Right lobe of liver (tissue), 6 donors: ENCODE measurements at regions not wholly inside any gene's neighbourhood (a gene's known extent, or its start where the extent isn't known, plus 50 kb on each side); places are given as distances from the start of the nearest gene placed in this dataset.
A peak's percentile ranks its signal among the peaks of the same experiment; 100 is the strongest.

ENCODE experiments used
- ATAC-seq, 4 donors: fragments of 200-7000 bp; cut with Tn5 transposase; one replicate each; pipeline ENCODE4 v1.9.1; 2020; ENCODE audit warnings: mild to moderate bottlenecking in 4 of 4, moderate library complexity in 4 of 4
- DNase-seq, 3 donors: peaks; one replicate each; pipeline ENCODE4 v3.0.0-alpha.2; 2020
- H3K27ac ChIP-seq, 3 donors: fragments of 200-600 bp; one replicate each; pipeline ENCODE4 v1.8.0; 2022
- H3K27me3 ChIP-seq, 2 donors: fragments of 200-600 bp; one replicate each; pipeline ENCODE4 v1.8.0; 2022
- H3K36me3 ChIP-seq, 4 donors: fragments of 200-600 bp; sonication (generic) in 1 of 4; one replicate each; pipeline versions ENCODE4 v1.5.1 to v1.8.0; 2017 to 2022; ENCODE audit warnings: control low read depth in 1 of 4
- H3K4me1 ChIP-seq, 4 donors: fragments of 200-600 bp; sonication (generic) in 1 of 4; one replicate each; pipeline versions ENCODE4 v1.5.1 to v1.8.0; 2017 to 2022; ENCODE audit warnings: control low read depth in 1 of 4
- H3K4me3 ChIP-seq, 3 donors: fragments of 200-600 bp; one replicate each; pipeline ENCODE4 v1.8.0; 2022
- H3K9me3 ChIP-seq, 4 donors: fragments of 200-600 bp; sonication (generic) in 1 of 4; one replicate each; pipeline versions ENCODE4 v1.5.1 to v1.8.0; 2017 to 2022; ENCODE audit warnings: control low read depth in 1 of 4
- CTCF ChIP-seq, 4 donors: fragments of 200-600 bp in 3 of 4; fragments of 450-650 bp in 1 of 4; IDR thresholded peaks; one replicate each; pipeline versions ENCODE4 v1.5.1 to v1.8.0; 2016 to 2022; ENCODE audit warnings: antibody characterized with exemption in 4 of 4, mild to moderate bottlenecking in 2 of 4
- POLR2A ChIP-seq: fragments of 450-650 bp; IDR thresholded peaks from one replicate; pipeline ENCODE4 v1.6.1; 2017; ENCODE audit warnings: antibody characterized with exemption, mild to moderate bottlenecking
- WGBS: methylation state at CpG from one replicate; pipeline ENCODE4 v1.1.6; 2018; ENCODE audit warnings: low coverage, low lambda C conversion rate; ENCODE audit not compliant: insufficient coverage; ENCODE audit errors: missing lambda C conversion rate; 5-methylcytosine and 5-hydroxymethylcytosine counted together
- intact Hi-C, 2 donors: fragments of 100-400 bp; cut with DNase I; formaldehyde crosslinking; loops; one replicate each; pipeline versions ENCODE4 v1.11.2 to v1.14.1; 2022
- donor health status: DM: no; HTN: yes; CAD: no.
- donor health status: DM: no; HTN: no; CAD: no.
- donor health status: DM: no; HTN: no; CAD: no.
- donor health status: DM: no; HTN: yes; CAD: no.
- donor health status: DM: no; HTN: yes; CAD: no.

GRCh38 chr22:49437356-49437755 is 390.3 kb downstream of the BRD1 start:
- no peak for TF ChIP-seq CTCF (IDR thresholded peaks at IDR 0.05)
- 58% methylated on average over 10 of the region's 17 CpGs for WGBS
- peak in 1 of 3 donors; percentile 16 for DNase-seq

GRCh38 chr22:49436056-49436455 is 391.6 kb downstream of the BRD1 start:
- Histone ChIP-seq H3K4me1 (no peaks in the 10 kb centered on the region), H3K4me3 (no peak overlapping the region), H3K9me3 (no peaks in the 10 kb centered on the region), H3K36me3 (no peaks in the 10 kb centered on the region), H3K27ac (no peak overlapping the region), H3K27me3 (no peaks in the 10 kb centered on the region)
- 53% methylated on average over 11 of the region's 11 CpGs for WGBS
- ATAC-seq: no peak
- peak in 1 of 3 donors; percentile 14 for DNase-seq
- intact Hi-C loops: no loop called here
- TF ChIP-seq POLR2A: no peak
- no peak for TF ChIP-seq CTCF (IDR thresholded peaks at IDR 0.05)

More at GRCh38 chr22:49437356-49437755, 390.3 kb downstream of the BRD1 start:
- ATAC-seq: no peak
- Histone ChIP-seq H3K27ac (no peak overlapping the region), H3K27me3 (no peaks in the 10 kb centered on the region), H3K36me3 (no peaks in the 10 kb centered on the region), H3K9me3 (no peaks in the 10 kb centered on the region), H3K4me3 (no peak overlapping the region), H3K4me1 (no peaks in the 10 kb centered on the region)
- intact Hi-C loops: no loop called here

- Histone ChIP-seq H3K27me3 (no peaks in the 10 kb centered on the region), H3K4me1 (no peaks in the 10 kb centered on the region), H3K4me3 (no peak overlapping the region), H3K9me3 (no peaks in the 10 kb centered on the region), H3K36me3 (no peaks in the 10 kb centered on the region), H3K27ac (no peak overlapping the region)
- WGBS: 81% methylated on average over 7 of the region's 13 CpGs
- DNase-seq (no peak), ATAC-seq (no peak)
- intact Hi-C loops: no loop called here
- TF ChIP-seq CTCF (IDR thresholded peaks at IDR 0.05) (no peak), POLR2A (no peak)
Measured at GRCh38 chr22:49435596-49435995, 392.1 kb downstream of the BRD1 start.

GRCh38 chr22:49433717-49434611 is 393.7 kb downstream of the BRD1 start:
- Histone ChIP-seq H3K27me3 (no peaks in the 10 kb centered on the region), H3K9me3 (no peaks in the 10 kb centered on the region), H3K36me3 (no peaks in the 10 kb centered on the region), H3K4me1 (no peaks in the 10 kb centered on the region), H3K4me3 (no peak overlapping the region), H3K27ac (no peak overlapping the region)
- ATAC-seq: peak in 1 of 4 donors; percentile 33
- intact Hi-C loops: no loop called here
- DNase-seq: peak in 1 of 3 donors; percentile 22
- no peak for TF ChIP-seq CTCF (IDR thresholded peaks at IDR 0.05)
- no peak for TF ChIP-seq POLR2A
- 74% methylated on average over 14 of the region's 37 CpGs for WGBS
